HG03108 (cell line): ENCODE measurements at regions not wholly inside any gene's neighbourhood (a gene's known extent, or its start where the extent isn't known, plus 50 kb on each side); places are given as distances from the start of the nearest gene placed in this dataset.

ENCODE experiments used
- ATAC-seq: cut with Tn5 transposase; IDR thresholded peaks from one replicate; pipeline ENCODE4 v1.9.1; 2021; ENCODE audit warnings: moderate library complexity; ENCODE audit not compliant: unreplicated experiment

DNA sequence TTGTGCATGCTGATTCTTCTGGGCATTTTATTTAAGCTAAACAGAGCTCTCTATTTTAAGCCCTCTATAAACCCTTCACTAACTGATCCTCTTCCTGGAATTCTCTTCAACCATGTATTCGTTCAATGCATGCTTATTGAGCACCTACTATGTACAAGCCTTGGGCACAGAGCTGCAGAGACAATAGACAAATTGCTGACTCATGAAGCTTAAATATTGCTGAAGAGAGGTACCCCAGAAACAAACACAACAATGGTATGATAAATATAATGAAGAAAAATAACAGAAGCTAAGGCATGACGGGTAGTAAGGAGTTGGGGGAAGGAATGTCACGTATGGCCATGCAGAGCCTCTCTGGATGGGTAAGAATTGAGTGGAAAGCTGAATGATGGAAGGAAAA, 222.2 kb downstream of the PPARGC1A start:
- no peak for ATAC-seq

DNA sequence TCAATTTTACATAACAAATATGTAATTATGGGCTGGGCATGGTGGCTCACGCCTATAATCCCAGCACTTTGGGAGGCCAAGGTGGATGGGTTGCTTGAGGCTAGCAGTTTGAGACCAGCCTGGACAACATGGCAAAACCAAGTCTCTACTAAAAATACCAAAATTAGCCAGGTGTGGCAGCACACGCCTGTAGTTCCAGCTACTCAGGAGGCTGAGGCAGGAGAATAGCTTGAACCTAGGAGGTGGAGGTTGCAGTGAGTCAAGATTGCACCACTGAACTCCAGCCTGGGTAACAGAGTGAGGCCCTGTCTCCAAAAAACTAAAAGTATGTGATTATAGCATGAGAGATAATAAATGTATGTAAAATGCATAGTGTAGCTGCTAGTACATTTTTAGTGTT, 229.0 kb downstream of the PPARGC1A start:
- no peak for ATAC-seq

DNA sequence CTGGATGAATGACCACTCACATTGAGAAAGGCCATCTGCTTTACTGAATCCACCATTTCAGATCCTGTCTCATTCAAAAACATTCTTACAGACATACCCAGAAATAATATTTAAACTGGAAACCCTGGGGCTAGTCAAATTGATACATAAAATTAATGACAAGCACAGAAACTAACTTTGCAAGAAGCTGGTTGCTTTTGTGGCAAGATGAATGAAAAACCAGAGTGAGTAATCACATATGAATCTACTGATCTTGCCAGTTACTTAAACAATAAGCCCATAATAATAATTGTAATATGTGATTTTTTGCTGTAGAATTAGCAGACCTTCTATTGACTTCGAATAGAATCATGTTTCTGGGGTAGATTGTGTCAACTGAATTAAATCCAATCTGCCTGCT, 235.1 kb downstream of the PPARGC1A start:
- ATAC-seq: no peak

DNA sequence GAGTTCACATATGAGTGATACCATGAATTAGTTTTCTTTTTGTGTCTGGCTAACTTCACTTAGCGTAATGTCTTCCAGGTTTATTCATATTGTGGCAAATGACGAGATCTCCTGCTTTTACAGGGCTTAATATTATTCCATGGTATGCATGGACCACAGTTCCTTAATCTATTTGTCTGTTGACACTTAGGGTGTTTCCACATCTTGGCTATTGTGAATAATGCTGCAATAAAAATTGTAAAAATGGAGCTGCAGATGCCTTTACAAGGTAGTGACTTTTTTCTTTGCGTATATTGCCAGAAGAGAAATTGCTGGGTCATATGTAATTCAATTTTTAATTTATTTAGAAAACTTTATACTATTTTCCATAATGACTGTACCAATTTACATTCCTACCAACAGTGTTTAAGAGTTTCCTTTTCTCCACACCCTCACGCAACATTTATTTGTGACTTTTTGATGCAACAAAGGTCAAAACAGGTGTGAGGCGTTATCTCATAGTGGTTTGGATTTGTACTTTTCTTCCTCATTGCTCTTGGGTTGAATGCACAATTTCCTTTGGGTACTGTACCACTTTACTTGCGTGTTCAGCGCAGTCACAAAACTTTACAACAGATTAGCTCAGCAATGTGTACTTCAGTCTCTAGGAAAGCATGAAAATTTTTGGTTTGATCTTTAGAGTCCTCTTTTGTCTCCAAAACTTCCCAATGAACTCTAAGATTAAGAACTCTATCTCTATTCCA, 240.8 kb downstream of the PPARGC1A start:
- no peak for ATAC-seq

DNA sequence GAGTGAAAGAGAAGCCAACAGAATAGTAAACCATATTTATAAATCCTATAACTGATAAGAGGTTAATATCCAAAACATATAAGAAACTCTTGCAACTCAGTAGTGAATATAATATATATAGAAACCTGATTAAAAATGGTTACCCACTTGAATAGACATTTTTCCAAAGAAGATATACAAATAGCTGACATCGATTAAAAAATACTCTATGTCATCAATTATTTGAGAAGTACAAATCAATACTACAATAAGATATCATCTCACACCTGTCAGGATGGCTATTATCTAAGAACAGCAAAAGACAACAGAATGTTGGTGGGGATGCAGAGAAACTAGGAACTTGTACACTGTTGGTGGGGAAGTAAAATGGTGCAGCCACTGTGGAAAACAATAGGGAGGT, 254.4 kb downstream of the PPARGC1A start:
- no peak for ATAC-seq

DNA sequence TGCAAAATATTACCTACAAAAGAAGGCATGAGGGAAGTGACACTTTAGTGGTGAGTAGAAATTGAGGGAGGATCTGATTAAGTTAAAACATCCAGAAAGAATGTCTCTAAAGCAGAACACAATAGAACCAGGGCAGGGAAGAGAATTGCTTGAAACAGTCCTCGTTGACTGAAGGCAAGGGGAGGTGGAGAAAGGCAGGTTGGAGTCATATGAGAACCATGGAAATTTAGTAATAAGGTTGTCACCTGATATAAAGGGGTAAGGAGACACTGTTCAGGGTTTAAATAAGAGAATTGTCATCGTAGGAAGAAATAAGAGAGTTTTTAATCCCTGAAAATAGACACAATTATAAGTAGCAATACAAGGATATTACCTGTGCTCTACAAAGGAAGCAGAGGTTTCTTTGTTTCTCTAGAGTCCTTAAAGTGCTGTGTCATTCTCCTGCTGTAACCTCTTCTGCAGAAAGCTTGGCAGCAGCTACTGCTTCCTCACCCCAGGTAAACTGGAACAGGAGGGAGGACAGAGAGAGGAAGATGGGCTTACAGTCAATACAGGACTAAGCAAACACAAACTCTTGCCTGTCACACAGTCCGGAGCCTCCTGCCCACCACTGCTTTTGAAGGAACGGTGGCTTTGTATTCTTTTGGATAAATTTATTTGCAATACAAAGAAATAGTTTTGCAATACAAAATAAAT, 258.4 kb downstream of the PPARGC1A start:
- no peak for ATAC-seq

DNA sequence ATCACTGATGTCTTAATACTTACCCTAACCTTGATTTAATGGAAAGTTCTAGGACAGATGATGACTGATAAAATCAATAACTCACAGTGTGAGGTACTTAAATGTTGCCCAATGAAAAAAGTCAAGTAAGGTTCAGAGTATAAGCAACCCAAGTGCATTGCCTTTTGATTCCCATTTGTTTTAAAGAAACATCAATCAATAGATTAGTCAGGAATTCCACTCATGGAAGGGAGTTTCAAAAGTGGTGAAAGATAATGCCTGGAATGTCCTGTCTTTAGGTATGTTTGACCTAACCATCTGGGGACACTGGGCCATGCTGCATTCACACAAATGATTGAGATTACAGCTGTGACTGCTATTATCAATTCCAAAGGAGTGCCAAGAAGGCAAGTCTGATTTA, 259.7 kb downstream of the PPARGC1A start:
- no peak for ATAC-seq

DNA sequence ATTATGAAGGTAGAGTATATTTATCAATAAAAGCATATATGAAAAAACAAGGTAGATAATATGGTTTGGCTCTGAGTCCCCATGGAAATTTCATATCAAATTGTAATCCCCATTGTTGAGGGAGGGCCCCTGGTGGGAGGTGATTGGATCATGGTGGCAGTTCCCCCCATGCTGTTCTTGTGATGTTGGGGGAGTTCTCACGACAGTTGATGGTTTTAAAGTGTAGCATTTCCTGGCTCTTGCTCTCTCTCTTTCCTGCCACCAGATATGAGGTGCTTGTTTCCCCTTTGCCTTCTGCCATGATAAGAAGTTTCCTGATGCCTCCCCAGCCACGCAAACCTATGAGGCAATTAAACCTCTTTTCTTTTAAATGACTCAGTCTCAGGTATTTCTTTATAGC, 260.4 kb downstream of the PPARGC1A start:
- no peak for ATAC-seq

DNA sequence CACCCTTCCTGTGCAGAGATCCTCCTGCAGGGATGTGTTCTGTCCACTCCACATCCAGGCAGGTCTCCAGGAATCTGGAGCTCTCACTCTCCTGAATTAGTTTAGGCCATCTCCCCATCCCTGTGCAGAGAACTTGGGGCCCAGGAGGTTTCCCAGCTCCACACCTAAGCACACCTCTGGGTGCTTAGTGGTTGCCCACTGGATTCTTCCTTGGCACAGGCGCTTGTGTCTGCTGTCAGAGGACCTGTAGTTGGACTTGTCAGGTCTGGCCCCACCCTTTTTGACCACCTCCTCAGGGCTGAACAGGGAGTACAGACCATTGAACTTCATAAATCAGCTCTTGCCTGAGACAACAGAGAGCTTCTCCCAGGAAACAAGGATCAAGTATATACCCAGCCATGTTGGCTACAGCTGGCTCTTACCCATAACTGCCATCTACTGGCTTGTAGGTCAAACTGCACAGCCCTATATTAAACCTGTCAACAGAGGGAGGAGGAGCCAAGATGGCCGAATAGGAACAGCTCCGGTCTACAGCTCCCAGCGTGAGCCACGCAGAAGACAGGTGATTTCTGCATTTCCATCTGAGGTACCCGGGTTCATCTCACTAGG, 275.5 kb downstream of the PPARGC1A start:
- ATAC-seq: no peak

DNA sequence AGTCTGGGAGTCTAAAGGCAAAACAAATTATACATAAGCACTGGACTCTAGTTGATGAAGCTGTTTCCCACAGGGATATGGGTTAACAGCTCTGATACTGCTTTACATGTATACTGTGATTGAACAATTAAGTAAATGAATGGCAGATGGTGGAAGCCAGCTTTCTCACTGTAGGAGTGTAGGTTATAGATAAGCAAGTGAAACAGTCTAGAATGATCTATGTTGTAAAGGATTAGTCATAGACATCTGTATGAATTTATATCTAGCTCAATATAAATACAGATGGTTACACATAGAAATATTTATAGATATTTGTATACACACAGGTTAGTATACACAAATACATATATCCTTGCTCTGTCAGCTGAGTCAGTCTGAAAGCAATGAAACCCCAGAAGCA, 276.1 kb downstream of the PPARGC1A start:
- no peak for ATAC-seq

DNA sequence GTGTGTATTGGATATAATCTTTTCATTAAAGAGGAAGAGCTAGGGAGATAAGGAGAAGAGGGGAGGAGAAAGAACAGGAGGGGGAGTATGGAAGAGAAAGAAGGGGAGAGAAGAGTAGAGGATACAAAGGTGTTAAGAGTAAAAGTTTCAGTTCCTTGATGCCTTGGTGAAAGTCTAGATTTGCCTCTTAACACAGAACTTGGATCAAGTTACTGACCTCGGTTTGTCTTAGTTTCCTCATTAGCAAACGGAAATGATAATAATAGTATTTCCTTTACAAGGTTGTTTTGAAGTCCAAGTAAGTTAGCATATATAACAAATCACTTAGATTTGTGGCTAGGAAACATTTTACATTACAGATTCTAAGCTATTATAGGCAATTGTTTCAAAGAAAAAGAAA, 287.1 kb downstream of the PPARGC1A start:
- no peak for ATAC-seq

DNA sequence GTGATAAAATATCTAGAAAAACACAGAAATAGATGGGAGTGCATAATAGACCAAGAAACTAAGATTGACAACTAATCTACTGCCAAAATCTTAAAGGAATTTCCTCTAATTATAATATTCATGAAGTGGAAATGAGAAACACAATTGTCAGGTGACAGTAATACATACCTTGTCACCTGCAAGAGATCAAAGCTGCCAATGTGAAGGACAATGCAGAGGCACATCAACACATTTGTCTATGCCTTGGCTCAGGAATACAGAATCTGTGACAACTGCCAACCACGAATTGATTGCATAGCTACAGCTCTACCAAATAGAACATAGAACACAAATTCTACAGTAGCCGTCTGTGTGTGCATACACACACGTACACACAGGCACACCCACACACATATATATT, 295.7 kb downstream of the PPARGC1A start:
- ATAC-seq: no peak

DNA sequence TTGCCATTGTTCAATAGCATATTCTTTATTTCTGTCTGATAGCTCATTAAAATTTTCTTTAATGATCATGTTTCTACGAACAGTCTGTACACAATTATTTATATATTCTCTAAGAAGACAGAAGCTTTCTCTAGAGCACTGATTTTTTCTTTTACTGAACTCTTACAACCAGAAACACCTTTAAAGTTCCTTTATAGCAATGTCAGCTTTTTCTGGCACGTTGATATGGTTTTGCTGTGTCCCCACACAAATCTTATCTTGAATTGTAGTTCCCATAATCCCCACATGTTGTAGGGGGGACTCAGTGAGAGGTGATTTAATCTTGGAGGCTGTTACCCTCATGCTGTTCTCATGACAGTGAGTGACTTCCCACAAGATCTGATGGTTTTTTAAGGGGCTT, 299.4 kb downstream of the PPARGC1A start:
- no peak for ATAC-seq

DNA sequence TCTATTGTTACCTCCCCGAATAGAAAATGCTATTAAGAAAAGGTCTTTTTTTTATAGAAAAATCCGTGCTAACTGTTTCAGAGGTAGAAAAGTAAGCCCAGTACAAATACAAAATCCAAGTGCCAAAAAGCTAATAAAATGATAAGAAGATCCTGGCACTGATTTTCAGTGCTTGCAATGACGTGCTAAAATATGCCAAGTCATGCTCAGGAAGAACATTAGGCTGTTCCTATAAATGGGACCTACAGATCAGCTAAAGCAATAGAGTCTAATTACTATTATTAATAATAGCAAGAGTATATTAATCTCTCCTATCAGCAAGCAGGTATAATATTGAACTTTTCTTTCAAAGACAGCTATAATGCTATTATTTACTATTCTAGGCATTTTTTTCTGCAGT, 305.8 kb downstream of the PPARGC1A start:
- ATAC-seq: no peak

DNA sequence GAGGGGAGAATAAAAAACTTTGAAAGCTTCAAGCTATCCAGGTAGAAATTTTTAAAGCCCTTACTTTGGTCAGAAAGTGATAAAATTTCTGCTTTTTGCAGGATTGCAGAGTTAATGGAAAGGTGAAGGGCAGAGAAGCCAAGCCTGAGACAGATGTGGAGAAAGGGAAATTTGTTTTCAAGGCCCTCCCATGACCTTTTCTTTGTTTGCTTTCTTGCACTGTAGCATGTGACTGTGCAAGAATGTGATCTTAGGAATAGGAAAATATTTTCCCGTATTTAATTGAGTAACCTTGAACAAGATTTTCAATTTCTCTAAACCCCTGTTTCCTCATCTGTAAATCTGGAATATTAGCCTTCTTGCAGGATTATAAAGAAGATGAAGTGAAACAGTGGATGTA, 307.2 kb downstream of the PPARGC1A start:
- no peak for ATAC-seq

DNA sequence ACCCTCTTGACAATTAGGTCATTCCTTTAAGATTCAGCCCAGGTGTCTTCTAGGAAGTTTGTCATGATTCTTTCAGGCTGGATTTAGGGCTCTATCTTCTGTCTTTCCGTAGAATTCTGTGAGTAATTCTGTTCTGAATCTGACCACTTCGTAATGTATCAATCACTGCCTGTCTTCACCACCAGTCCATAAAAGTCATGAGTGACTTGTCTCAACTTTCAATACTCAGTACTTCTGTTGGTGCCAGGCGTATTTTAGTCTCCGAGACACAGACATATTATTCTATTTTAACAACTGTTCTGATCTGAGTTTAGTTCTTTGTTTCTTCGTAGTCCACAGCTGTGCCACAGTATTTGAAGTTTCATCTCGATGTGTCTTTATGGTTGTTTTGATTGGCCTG, 310.7 kb downstream of the PPARGC1A start:
- no peak for ATAC-seq

DNA sequence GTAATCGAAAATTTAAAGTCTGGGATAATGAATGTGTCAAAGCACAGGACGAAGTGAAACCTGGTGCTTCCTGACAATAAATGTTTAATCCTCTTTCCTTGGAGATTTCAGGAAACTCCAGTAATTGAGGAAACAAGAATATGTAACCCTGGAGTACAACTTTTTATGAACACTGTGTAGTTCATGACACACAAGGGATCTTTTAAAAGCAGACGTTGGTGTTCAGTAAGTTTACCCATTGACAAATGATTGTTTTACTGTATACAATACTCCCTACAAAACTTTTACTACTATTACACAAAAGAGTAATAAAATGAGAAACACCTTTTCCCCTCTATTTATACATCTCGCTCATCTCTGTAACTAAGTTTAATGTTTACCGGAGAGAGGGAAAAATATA, 312.4 kb downstream of the PPARGC1A start:
- no peak for ATAC-seq

DNA sequence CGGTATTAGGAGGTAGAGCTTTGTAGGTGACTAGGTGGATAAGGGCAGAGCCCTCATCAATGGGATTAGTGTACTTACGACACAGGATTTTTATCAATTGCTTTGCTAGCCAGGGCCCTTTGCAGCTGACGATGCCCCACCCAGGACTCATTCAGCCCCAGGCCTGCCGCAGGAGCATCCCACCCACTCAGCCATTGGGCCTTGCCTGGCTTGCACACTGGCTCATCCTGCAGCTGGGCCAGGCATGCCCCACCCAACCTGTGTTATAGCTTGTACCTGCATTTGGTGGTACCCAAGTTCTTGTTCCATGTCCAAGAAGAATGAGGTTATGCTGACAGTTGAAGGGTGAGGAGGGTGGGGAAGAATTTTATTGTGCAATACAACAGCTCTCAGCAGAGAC, 317.5 kb downstream of the PPARGC1A start:
- no peak for ATAC-seq

DNA sequence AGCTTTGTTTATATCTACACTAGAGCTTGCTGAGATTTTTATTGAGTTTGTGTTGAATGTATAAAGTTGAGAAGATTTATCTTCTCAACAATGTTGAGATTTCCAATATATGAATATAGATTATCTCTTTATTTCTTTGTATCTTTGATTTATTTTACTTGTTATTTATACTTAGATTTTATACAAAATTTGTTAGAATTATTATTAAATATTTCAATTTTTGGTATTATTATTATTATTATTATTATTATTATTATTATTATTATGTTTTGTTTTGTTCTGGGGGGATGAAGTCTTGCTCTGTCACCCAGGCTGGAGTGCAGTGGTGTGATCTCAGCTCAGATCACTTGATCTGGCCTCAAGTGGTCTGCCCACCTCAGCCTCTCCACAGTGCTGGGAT, 322.5 kb downstream of the PPARGC1A start:
- ATAC-seq: no peak

DNA sequence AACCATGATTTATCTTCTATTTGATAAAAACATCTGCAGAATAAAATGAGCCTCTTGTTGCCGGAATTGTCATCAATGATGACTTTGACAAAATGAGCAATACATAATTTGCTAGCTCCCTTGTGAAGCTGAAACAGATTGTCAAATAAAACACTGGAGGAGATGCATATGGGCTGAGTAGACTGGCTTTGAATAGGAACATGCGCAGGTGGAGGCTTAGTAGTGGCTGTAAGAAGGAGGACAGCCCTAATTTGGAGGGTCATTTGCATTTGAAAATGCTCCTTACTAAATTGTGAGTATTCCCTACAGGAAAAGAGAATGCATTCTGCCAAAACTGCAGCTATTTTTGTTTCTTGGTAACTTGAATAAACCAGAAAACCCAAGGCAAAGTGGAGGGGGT, 329.1 kb downstream of the PPARGC1A start:
- ATAC-seq: no peak

DNA sequence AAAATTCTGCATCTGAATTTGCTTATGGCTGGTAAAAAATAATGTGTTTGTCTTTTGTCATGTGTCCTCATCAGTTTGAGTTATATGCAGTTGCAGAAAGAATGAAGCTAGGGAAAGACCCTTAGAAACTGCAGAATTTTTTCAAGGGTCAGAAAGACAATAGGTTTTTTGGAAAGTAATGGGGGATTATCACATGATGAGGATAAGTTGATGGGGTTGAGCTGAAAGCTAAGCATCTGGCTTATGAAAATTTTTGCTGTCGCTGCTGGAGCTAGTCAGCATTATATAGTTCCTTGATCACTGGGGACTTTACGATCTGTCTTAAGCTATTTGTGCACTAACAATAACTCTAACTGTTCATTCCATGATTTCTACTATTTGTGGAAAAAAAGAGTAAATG, 331.7 kb downstream of the PPARGC1A start:
- ATAC-seq: no peak

DNA sequence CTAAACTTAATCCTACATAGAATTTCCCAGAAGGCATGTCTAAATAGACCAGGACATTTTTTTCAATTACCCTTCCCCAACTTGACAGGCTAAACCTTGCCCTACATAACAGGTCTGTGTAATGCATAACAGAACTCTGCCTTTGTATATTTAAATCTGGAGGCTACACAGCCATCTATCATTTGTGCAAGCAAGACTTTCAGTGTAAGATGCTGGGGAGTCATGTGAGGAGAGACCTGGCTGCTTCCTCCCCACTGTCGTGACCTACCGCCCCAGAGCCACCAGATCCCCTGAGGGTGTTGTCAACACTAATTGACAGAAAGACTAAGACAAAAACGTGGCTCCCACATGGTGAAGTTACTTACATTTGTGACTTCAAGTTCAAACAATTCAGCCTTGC, 342.2 kb downstream of the PPARGC1A start:
- no peak for ATAC-seq
